DMS53 treated with DMSO at 0.1 percent for 48 hours (cell line): ENCODE measurements at regions not wholly inside any gene's neighbourhood (a gene's known extent, or its start where the extent isn't known, plus 50 kb on each side); places are given as distances from the start of the nearest gene placed in this dataset.

ENCODE experiments used
- DNase-seq: peaks from one replicate; lab custom pipeline; 2025; ENCODE audit not compliant: unreplicated experiment; lab: John Stamatoyannopoulos, UW

DNA sequence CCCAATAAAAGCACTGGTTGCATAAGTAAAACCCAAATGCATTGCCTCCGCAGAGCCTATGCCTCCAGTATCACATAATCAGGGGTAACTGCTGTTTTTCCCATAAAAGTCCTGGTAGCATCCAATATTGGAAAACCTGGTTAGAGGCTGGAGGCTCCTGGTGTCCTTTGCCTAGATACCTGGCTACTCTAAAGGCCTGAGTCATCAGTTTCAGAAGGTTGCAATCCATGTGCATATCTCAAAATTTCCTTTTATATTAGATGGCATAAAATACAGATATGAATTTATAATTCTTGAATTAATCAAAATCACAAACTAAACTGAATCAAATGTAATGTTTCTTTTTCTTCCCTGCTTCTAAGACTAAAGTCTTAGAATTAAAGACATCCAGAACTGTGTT, 164.2 kb upstream of the DCN start:
- no peak for DNase-seq

DNA sequence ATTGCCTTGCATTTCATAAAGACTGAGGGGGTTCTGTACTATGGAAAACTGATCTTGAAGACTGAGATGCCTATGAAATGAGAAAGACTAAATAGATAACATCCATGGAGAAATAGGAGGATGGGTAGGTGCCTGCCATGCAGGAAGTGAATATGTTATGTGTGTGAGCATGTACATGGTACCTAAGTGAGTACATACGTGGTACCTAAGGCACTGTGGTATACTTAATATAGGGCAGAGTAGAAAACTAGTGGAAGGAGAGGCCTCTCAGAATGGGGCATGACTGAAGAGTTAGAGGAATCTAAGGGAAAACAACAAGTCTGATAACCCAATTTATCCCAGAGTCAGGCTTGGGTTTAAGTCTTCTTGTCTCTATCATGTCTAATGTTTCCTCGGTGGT, 161.8 kb upstream of the DCN start:
- no peak for DNase-seq

DNA sequence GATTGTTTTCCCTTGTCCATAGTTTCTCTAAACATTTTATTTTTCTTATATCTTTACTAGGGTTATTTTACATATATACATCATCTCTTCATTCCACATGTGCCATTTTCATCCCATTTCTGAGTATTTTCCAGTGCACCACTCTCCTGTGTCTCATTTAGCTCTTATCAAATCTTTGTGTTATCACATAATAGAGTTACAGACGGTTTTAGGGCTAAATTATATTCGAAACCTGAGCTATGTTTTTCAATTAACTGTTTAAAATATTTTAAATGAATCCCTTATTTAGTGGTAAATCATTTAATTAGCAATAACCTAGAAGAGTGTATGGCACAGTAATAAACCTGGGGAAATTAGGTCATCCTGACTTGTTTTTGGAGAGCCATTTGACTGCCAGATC, 160.4 kb upstream of the DCN start:
- DNase-seq = no peak

DNA sequence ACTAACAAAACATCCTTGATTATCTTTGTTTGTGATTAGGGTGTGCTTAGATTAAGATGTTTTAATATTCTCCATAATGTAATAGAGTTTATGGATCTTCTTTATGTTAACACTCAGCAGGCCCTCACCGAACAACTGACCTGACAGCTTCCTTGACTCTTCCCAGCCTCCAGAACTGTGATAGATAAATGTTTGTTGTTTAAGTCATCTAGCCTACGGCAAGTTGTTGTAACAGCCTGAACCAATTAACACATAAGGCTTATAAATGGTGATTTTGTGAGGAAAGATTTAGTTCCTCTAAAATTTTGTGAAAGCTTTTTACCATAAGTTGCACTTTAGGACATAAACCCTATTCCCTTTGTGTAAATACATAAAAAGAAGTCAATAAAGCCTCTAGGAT, 156.5 kb upstream of the DCN start:
- no peak for DNase-seq

DNA sequence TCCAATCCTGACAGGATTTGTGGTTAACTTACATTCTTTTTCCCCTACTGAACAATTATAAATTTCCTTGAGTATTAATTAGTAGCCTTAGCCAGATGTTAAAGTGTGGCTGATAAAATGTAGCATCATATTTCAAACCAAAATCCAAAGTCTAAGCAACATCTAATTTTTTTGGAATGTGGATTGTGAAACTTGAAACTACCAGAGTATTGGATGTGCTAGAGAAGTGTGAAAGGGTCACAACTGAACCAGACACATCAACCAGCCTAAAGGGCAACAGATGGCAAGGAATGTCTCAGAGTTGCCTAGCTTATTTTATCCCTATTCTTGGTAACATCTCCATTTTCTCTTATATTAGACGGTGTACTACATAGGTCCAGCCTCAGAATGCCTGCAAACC, 153.1 kb upstream of the DCN start:
- no peak for DNase-seq

DNA sequence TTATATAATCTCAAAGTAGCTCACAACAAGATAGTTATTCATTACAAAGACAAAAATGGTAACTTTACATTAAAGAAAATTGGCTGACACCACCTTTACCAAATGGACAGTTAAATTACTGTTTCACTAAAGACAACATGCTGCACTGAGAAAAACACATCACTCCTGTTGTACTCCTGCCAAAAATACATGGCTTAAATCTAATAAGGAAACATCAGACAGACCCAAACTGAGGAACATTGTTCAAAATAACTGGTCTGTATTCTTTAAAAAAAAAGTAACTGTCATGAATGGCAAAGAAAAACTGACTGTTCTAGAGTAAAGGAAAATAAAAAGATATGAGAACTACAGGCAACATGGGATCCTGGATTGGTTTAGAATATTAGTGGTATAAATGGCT, 151.3 kb upstream of the DCN start:
- DNase-seq = no peak

DNA sequence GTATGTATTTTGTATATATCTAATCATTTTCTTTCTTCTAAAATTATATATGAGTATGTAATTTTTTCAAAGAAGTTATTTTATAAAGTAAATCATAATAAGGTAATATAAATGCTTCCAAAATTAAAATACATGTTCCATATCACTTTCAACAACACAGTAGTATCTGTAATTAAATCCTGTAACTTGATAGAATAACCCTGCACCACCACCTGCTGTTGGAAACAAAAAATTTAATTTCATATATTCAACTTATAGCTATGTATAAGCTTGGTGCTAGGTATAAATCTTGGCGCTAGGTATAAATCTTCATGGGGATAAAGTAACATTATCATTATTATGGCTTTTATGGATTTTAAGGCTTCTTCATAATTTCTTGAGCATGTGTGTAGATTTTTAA, 149.7 kb upstream of the DCN start:
- no peak for DNase-seq

DNA sequence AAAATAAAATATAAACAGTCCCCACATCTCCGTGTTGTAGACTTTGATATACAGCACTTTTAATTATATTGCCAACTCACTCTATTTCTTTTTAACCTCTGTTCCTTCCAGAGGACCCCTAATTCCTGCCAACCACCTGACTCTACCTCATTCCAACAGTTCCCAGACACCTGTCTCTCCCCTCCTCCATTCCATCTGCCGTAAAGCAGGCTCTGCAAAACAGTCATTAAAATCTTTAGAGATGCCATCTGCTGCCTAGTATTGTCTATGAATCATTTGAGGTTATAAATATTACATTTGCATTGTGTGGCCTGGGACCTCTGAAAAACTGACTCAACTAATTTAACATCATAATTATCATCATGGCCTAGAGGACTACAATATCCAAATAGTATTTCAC, 148.8 kb upstream of the DCN start:
- DNase-seq = no peak

DNA sequence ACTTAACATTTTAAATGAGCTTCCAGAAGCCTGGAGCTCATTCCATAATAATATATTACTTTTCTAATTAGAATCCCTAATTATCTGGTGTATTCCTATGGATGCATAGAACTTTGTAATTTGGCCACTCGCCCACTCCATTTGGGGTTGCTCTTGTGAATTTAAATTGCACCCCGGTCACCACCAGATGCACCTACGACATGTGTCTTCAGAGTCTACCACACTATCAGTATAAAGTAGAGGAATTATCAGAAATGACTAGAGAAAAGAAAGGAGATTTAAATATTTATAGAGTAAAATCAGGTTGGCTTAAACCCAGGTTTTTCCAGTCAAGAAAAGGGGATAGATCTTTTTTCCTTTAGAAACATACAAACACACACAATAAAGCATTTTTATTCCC, 145.8 kb upstream of the DCN start:
- no peak for DNase-seq

DNA sequence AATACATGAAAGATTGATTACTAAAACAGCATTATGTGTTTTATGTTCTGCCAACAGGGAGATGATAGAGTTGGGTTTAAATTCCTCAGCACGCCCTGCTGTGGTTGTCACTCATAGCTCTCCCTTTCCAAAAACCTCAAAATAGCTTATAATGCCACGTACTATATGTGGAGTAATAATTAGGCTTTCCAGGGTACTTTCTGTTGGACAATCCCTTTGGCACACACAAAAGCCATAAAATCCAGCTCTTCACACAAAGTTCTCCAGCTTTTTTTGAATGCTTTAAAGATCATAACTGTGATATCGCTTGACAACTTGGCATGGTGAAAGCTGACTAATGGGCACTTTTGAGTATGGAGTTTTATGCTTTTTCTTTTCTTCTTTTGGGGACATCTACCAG, 145.3 kb upstream of the DCN start:
- no peak for DNase-seq

DNA sequence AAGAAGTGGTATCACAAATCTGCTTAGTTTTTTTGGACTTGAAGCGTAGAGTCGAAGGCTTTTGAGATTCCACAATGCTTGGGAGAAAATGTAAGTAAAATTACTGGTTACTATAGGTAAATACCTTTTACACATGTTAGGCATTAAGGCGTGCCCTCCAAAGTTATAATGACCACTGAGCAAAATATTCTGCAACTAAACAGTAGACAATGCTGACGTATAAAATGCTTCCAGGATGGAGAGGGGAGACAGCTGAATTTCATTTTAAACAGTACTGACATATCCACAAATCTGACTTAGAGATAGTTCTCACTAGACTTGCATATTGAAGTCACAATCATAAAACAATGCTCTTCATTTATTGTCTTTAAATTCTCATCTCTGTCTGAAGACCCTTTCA, 144.5 kb upstream of the DCN start:
- no peak for DNase-seq

DNA sequence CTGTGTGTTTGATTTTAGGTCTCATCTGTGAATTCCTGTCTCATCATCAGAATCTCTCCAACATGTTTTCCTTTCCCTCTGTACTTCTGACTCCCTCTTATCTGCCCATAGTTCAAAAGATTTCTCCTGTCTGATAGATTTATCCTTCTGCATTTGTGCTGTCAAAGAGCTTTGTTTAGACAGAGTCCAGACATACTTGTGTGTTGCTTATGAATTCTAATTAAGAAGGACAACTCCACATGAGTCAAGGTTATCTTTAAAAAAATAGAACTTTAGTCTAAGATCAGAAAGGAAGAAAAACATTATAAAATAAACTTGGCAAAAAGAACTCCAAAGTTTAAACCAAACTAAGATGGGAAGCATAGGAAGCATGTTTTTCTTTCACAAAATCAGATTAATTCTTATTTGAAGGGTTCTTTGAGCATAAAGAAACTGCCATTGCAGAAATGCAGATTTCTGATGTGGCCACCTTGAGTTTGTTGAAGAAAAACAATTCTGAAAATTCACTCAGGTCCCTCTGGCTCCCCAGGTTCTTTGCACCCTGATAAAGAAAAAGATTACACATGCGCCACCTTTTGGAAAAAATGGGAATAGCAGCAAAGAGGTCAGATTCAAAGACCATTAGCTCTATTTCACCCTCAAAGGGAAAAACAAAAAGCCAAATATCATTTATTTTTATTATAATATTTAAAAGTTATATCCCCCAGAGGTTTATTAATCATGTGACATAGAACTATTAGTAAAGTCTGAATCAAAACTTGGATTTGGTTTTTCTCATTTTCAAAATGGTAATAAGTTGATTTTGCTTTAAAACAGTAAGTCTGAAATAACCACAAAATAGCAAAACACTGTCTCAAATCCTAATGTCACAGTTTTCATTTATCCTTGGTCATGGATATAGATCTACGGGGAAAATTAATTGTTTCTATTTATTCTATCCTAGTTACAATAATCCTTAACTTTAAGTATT, 143.7 kb upstream of the DCN start:
- peak; percentile 39 for DNase-seq

DNA sequence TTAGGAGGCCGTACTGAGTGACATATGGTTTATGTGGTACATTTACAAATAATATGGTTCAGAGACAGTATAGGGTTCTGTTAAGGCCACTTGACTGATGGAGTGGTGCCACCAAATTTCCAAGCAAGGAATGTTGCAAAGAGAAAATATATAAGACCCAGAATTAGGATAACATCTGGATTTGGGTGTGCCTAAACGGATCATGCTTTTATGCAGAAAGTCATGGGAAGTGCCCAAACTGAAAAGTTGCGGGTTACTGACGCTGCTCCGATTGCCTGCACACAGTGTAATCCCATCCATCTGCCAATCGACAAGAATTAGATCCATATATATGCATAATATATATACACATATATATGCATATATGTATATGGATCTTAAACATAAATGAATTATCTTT, 138.4 kb upstream of the DCN start:
- no peak for DNase-seq

DNA sequence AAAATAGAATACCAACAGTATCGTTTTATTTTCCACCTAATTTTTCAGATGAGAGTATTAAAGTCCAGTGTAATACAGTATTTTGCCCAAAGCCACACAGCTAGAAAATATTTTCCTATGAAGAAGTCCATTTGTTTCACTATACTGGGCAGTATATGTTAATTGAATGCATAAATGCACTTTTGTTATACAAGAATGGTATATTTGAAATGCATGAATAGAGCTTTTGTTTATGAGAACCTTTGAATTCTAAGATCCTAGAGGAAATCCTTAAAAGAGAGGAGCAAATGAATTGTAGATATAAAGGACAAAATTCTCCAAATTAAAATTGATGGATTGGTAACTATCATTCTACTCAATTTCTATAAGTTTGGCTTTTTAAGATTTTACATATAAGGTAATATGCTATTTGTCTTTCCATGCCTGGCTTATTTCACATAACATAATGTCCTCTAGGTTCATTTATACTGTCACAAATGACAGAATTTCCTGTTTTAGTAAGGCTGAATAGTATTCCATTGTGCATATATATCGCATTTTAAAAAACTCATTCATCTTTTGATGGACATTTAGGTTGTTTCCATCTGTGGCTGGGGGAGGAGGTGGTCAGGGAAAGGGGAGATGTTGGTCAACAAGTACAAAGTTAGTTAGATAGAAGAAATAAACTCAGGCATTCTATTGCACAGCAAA, 136.6 kb upstream of the DCN start:
- no peak for DNase-seq

DNA sequence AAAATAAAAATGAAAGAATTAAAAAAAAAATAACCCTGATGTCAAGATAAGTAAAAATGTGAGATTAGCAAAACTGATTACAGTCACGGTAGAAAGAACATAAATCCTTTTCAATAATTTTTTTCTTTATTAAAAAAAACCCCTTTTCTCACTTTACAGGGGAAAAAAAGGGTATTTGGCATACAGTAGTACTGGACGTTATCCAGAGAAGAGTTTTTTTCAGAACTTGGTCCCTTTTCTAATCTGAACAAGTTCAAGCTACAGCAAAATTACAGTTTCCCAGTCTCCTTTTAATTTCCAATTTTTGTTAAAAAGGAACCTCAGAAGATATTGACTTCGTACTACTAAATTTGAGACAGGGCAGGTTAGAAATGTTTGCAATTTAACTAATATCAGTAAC, 134.7 kb upstream of the DCN start:
- no peak for DNase-seq

DNA sequence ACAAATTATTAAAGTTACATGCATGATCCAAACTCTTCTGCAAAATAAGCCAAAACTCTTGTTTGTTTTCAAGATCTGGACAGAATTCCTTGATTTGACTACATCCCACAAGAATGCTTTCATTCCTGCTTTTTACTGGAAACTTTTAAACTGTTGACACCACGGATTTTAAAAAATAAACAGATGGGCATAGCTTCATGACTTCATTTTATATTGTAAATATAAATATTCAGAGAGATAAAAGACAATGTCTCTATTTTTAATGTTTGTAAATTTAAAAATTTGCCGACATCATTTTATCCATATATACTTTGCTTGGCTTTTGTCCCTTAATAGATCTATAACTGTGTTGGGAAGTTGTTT, 134.3 kb upstream of the DCN start:
- DNase-seq = no peak

DNA sequence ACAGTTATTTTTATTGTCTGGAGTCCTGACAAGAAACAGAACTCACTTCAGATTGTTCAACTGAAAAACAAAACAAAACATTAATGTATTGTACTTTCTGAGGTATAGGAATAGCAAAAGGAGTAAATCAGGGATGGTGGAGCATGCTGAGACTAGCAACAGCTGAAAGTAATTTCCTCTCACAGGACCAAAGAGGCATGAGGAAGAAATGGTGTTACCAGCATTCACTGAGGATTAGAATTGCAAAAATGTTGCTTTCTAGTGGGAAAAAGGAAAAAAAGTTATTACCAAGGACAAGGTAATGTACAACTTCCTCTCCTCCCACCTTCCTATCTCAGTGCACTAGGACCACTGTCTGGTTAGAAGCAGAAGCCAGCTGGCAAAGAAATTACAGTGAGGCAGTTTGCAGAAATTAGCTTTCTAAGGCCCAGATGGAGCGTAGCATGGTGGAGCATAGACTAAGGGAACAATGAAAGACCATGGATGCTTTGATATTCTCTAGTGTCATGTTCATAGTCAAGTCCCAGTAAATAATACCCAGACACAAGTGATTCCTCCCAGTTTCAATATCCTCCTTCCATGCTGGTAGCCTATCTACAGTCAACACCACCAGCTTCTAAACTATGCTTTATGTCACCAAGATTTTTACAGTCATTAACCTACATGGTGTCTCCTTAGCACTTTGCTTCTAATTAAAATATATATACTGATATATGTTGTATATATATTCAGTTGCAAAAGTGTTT, 133.7 kb upstream of the DCN start:
- no peak for DNase-seq

DNA sequence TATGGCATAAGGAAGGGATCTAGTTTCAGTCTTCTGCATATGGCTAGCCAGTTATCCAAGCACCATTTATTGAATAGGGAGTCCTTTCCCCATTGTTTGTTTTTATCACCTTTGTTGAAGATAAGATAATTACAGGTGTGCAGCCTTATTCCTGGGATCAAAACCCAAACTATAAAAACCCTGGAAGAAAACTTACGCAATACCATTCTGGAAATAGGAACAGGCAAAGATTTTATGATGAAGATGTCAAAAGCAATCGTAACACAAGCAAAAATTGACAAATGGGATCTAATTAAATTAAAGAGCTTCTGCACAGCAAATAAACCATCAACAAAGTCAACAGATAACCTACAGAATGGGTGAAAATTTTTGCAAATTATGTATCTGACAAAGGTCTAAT, 128.5 kb upstream of the DCN start:
- no peak for DNase-seq

DNA sequence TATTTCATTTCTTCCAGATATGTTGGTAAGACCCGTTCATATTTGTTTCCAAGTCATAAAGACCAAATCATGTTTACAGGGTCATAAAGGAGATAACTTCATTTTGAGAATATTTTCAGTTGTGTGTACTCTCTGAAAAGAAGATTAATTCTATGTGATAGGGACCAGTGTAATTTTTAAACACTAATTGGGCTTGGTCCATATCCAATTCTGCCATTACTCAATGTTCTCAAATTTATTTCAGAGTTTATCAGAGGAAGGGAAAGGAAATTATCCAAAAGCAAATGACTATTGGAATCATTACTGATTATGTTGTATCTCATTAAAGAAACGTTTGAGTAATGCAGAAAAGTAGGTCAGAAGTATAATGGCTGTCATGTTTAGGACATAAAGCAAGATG, 126.8 kb upstream of the DCN start:
- no peak for DNase-seq

DNA sequence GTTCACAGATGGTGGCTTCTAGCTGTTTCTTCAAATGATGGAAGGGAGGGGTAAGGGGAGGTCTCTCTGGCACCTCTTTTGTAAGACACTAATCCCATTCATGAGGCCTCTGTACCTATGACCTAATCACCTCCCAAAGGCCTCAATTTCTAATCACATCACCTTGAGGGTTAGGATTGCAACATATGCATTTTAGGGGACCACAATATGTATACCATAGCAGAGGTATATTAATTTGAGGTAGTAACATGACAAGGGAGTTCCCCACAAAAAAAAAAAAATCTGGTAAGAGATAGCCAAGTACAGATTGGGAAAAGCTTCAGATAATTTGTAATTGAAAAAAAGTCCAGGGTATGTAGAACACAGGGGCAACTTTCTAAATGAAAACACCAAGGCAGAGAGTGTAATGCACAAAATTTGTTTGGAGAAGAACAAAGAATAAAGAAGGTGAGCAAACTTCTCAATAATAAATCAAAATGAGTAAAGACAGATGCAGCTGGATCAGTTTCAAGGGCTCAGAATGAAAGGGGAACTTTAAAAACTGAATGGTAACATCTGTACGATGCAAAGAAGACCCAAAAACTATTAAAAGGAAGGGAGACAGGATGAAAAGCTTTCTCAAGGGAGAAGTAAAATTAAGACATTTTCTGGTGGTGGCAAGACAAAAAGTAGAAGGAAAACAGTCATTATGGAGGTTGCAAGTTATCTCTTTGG, 125.5 kb upstream of the DCN start:
- no peak for DNase-seq

DNA sequence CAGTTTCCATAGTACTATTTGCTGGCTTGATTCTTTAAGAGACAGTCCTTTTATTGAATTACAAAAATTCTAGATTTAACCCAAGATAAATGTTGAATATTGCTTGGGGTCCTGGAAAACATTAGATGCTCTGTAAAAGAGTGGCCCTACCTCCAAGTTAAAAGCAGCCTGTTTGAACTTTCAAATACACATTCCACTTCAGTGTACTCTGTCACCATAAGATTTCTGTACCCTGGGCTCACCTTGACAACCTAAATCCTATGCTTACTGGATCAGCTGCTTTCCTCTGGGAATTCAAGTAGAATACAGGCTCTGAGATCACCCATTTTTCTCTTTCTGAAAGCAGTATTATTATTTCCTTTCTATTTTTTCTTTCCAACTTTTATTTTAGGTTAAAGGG, 107.7 kb upstream of the DCN start:
- DNase-seq = no peak
